SK-N-MC (cell line): ENCODE measurements at regions not wholly inside any gene's neighbourhood (a gene's known extent, or its start where the extent isn't known, plus 50 kb on each side); places are given as distances from the start of the nearest gene placed in this dataset.

ENCODE experiments used
- DNase-seq: peaks from one replicate; pipeline ENCODE4 v3.0.0-alpha.2; 2011; ENCODE audit warnings: low read depth, low spot score
- H3K27ac ChIP-seq: fragments of 200-600 bp; sonication (generic); 2 replicates; pipeline ENCODE4 v1.5.1; 2016; ENCODE audit warnings: mixed run types
- H3K36me3 ChIP-seq: fragments of 200-600 bp; sonication (generic); 2 replicates; pipeline ENCODE4 v1.6.1; 2017; ENCODE audit warnings: antibody characterized with exemption, low read length, mixed read lengths; ENCODE audit not compliant: insufficient read depth
- H3K4me3 ChIP-seq: fragments of 200-600 bp; sonication (generic); 2 replicates; pipeline ENCODE4 v1.5.1; 2016
- H3K9ac ChIP-seq: fragments of 200-600 bp; sonication (generic); 2 replicates; pipeline ENCODE4 v1.8.0; 2017; ENCODE audit warnings: mixed run types, mixed read lengths; ENCODE audit not compliant: insufficient read length
- H3K9me3 ChIP-seq: fragments of 200-600 bp; sonication (generic); 2 replicates; pipeline ENCODE4 v1.6.1; 2017; ENCODE audit warnings: low read depth, mild to moderate bottlenecking, antibody characterized with exemption, low read length, moderate library complexity, mixed read lengths
- EZH2 ChIP-seq: fragments of 200-600 bp; sonication (generic); IDR thresholded peaks from one replicate; pipeline ENCODE4 v1.6.1; 2017; ENCODE audit warnings: antibody characterized with exemption
- FOXP2 ChIP-seq: optimal IDR thresholded peaks from 2 replicates; pipeline ENCODE3; 2011; ENCODE audit warnings: mild to moderate bottlenecking, moderate library complexity; ENCODE audit not compliant: insufficient read depth; ENCODE audit errors: extremely low read length, control extremely low read depth
- POLR2AphosphoS5 ChIP-seq: IDR thresholded peaks from 2 replicates; pipeline ENCODE4 v1.6.1; 2012; ENCODE audit warnings: mild to moderate bottlenecking, low read depth, low read length, borderline replicate concordance

GRCh38 chr2:225794652-225795400 is 395.3 kb downstream of the NYAP2 start:
- H3K9ac ChIP-seq: peak overlapping the region; percentile 36
- H3K4me3 ChIP-seq: peak overlapping the region; percentile 63
- no peak for DNase-seq
- no peaks in the 10 kb centered on the region for H3K9me3 ChIP-seq
- H3K36me3 ChIP-seq: no peaks in the 10 kb centered on the region
- peak overlapping the region; percentile 99 for H3K27ac ChIP-seq
- TF ChIP-seq EZH2: no peak
- TF ChIP-seq FOXP2: no peak
- TF ChIP-seq POLR2AphosphoS5: no peak

- peak overlapping the region; percentile 72 for H3K9ac ChIP-seq
- H3K36me3 ChIP-seq: no peaks in the 10 kb centered on the region
- peak; percentile 93 for DNase-seq
- peak overlapping the region; percentile 63 for H3K4me3 ChIP-seq
- H3K9me3 ChIP-seq: no peaks in the 10 kb centered on the region
- H3K27ac ChIP-seq: peak overlapping the region; percentile 99
- TF ChIP-seq FOXP2: no peak
- TF ChIP-seq POLR2AphosphoS5: peak; percentile 51; the same call in 1 of the 2 replicates
Observed at GRCh38 chr2:225793736-225794550, 394.4 kb downstream of the NYAP2 start.

GRCh38 chr2:225788571-225789094 is 389.1 kb downstream of the NYAP2 start:
- Histone ChIP-seq H3K27ac (no peak overlapping the region), H3K36me3 (no peaks in the 10 kb centered on the region), H3K9ac (no peak overlapping the region), H3K4me3 (no peak overlapping the region), H3K9me3 (no peaks in the 10 kb centered on the region)
- TF ChIP-seq POLR2AphosphoS5 (no peak), FOXP2 (no peak), EZH2 (no peak)
- DNase-seq: no peak

GRCh38 chr2:225787497-225787896 is 388.0 kb downstream of the NYAP2 start:
- no peak for TF ChIP-seq FOXP2
- TF ChIP-seq EZH2: no peak
- no peak for TF ChIP-seq POLR2AphosphoS5

GRCh38 chr2:225781991-225782390 is 382.5 kb downstream of the NYAP2 start:
- no peak for DNase-seq
- Histone ChIP-seq H3K4me3 (no peak overlapping the region), H3K36me3 (no peaks in the 10 kb centered on the region), H3K9ac (no peak overlapping the region), H3K9me3 (no peaks in the 10 kb centered on the region), H3K27ac (no peak overlapping the region)
- no peak for TF ChIP-seq FOXP2
- TF ChIP-seq EZH2: no peak
- TF ChIP-seq POLR2AphosphoS5: no peak

More at GRCh38 chr2:225787497-225787896, 388.0 kb downstream of the NYAP2 start:
- Histone ChIP-seq H3K9me3 (no peaks in the 10 kb centered on the region), H3K4me3 (no peak overlapping the region), H3K27ac (no peak overlapping the region), H3K9ac (no peak overlapping the region), H3K36me3 (no peaks in the 10 kb centered on the region)
- DNase-seq: no peak

- Histone ChIP-seq H3K4me3 (no peak overlapping the region), H3K36me3 (no peaks in the 10 kb centered on the region), H3K9me3 (no peaks in the 10 kb centered on the region), H3K9ac (no peak overlapping the region), H3K27ac (no peak overlapping the region)
- DNase-seq: no peak
- TF ChIP-seq POLR2AphosphoS5: no peak
- no peak for TF ChIP-seq EZH2
- TF ChIP-seq FOXP2: no peak
Observed at GRCh38 chr2:225781145-225781544, 381.6 kb downstream of the NYAP2 start.

GRCh38 chr2:225779829-225780228 is 380.3 kb downstream of the NYAP2 start:
- no peak overlapping the region for H3K27ac ChIP-seq
- no peak overlapping the region for H3K4me3 ChIP-seq
- DNase-seq: no peak
- no peaks in the 10 kb centered on the region for H3K9me3 ChIP-seq
- TF ChIP-seq POLR2AphosphoS5 (no peak), FOXP2 (no peak), EZH2 (no peak)
- H3K36me3 ChIP-seq: no peaks in the 10 kb centered on the region
- no peak overlapping the region for H3K9ac ChIP-seq

GRCh38 chr2:225773148-225773547 is 373.6 kb downstream of the NYAP2 start:
- no peaks in the 10 kb centered on the region for H3K36me3 ChIP-seq
- no peak for TF ChIP-seq POLR2AphosphoS5
- no peak for TF ChIP-seq EZH2
- no peak for TF ChIP-seq FOXP2
- H3K27ac ChIP-seq: no peak overlapping the region
- H3K9ac ChIP-seq: no peak overlapping the region
- DNase-seq: no peak
- no peak overlapping the region for H3K4me3 ChIP-seq
- no peaks in the 10 kb centered on the region for H3K9me3 ChIP-seq
